NOMO-1 (cell line): ENCODE measurements at regions not wholly inside any gene's neighbourhood (a gene's known extent, or its start where the extent isn't known, plus 50 kb on each side); places are given as distances from the start of the nearest gene placed in this dataset.

Experiments used
- DNase-seq, 2 experiments: peaks; one replicate each; lab custom pipeline; 2025; ENCODE audit not compliant: unreplicated experiment in 2 of 2; lab: John Stamatoyannopoulos, UW

DNA sequence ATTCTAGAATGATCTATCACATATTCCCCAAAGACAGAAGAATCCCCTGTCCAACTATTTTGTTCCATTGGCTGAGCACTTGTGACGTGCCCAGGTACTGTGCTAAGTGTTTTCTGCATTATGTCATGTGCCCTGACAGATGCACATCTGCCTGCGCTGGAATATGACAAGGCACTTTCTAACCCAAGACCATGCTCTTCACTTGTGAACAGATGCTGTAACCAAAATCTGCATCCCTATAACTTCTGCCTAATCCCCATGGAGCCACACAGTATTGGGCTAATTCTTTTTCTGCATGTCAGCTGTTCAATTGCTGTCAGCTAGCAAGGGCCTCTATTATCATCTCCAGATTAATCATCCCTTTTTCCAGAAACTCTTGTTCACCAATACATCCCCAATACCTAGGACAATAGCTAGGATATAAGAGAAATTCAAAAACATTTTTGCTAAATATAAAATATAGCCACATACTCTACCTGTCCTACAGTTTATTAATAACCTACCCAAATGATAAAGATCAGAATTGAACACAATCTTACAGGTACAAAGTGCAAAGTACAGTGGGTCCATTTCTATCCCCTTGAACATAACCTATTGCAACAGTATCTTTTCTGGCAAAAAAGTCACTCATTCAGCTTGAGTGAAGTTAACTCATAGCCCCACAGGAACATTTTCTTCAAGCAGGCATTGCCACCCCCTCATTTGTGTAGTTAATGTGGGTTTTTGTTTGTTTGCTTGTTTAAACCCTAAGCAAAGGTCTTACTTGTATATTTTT, 109.4 kb upstream of the LRRN1 start:
- no peak for DNase-seq

DNA sequence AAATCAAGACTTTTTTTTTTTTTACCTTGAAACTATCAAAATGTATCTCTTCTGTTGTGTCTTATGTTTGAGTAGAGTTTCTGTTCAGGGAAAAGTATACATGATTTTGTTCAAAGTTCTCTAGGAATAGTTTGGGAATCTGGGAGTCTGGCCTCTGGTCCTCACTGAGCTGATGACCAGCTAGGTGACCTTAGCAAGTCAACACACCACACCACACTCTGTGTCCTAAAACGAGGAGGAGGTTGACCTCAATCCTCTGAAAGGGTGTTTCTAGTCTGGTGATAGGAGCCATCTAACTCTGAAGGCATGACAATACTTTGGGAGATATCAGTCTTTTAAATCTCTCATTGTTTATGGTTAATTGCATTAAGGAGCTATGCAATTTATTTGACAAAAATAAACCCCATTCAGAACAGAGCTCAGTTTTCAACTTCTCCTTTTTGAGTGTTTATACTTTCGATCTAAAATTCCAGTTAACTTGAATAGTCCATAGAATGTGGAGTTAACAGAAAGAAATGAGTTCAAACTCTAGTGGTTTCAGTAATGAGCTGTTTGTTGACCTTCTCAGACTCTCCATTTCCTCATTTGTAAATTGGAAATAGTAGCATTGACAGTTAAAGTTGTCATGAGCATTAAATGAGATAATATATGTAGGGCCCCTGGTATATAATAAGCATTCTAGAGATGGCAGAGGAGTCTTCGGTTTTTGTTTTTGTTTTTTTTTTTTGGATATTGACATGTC, 112.2 kb upstream of the LRRN1 start:
- peak; percentile 5 to 54 for DNase-seq

DNA sequence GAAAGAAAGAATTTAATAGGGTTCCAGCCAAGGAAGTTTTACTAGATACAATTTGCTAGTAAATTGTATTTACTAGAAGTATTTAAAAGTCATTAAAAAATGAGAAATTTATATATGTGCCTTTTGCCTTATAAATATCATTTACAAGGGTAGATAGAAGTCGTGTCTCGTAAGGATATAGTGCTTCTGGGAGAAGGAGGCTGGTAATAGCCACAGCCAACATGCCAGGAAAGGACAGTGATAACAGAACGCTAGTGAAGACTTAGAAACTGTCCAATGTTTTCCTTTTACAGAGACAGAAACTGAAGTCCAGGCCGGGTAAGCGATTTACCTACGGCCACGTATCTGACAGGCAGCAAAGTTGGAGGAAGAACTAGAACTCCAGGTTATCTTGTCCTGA, 113.5 kb upstream of the LRRN1 start:
- no peak for DNase-seq

DNA sequence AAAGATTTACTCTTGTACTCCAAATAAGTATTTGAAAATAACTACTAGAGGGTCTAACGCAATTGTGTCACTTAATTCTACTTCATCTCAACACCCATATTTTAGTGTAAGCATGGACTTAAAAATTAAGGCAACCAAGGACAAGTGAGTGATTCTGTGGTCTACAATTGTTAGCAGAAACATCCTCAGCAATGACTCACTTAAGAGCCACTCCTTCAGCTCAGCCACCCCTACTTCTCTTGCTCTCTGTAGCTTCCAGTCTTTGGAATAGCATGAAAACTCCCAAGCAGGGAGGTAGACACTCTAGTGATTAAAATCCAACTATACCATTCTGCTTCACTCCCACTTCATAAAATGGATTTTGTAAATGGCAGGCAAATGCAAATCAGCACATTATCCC, 116.0 kb upstream of the LRRN1 start:
- no peak for DNase-seq

DNA sequence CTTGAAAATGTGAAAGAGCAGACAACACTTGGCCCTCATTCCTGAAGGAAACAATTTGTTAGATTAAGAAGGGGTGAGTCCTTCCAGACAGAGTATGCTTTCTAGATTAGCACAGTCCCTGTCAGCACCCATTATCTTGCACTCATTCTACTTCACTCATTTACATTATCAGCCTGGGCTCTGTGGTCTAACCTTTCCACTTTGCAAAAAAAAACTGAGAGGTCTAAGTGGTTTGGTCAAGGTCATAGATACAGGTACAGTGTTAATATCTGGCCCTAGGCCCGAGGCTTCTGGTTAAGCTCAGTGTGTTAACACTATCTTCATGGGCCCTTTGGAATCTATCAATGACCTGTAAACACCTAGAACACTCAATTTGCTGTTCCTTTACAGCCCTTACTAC, 123.4 kb upstream of the LRRN1 start:
- no peak for DNase-seq

DNA sequence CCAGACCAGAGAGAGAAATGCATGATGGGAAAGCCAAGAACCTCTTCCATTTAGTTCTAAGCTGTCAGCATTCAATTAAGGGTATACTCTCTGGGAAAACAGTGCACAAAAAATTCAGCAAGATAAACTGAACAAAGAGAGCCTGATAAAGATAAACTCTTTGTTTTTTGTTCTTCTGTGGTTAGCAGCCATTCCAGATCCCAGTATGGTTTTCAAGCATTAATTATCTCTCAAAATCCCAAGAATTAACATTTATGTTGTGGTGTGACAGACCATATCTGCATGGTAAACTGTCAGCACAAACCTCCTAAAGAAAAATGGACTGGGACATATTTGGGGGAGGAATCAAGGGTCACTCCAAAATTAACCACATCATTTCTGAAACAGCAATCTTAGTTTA, 124.0 kb upstream of the LRRN1 start:
- no peak for DNase-seq

DNA sequence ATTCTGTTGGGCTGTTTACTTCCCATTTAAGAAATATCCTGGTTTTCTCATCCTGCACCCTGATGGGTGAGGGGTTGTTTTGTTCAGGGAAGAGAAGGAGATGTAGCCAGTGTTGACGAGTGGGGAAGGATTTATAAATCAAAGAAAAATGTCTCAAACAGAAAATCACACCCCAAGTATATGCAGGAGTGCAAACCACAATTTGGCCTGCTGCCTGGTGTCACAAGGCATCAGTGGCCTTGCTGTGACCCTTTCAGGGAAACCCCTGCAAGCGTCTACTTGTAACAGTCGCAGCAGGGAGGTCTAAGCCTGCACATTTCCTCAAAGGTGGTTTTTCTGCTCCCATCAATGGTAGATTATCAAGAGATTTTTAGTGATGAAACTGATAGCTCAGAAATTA, 132.6 kb upstream of the LRRN1 start:
- DNase-seq, result no peak

DNA sequence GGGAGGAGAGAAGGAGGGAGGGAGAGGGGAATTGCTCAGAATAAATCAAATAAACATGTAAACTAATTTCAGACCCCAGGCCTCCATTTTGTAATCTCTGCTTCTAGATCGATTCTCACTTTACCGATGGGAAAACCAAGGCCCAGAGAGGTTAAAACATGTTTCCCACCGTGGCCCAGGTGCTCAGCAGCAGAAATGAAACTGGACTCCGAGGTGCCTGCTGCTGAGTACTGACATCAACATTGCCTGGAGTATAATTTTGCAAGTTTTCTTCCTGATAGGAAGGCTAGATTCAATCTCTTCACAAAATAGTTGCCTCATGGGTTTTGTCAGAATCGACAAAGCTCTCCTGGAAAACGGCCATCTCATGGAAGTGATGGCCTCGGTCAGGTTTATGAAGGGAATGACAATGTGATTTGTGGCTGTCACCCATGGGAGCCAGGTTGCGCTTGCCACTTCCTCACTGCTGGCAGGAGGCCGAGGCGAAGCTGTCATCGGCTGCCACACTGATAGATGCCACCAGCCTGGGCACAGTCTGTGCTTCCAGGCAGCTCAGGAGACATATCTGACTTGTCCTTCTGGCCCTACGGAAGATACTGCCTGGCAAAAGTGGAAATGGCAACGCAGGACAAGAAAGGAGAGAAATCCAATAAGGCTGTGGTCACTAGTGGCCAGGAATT, 133.1 kb upstream of the LRRN1 start:
- DNase-seq, result no peak

DNA sequence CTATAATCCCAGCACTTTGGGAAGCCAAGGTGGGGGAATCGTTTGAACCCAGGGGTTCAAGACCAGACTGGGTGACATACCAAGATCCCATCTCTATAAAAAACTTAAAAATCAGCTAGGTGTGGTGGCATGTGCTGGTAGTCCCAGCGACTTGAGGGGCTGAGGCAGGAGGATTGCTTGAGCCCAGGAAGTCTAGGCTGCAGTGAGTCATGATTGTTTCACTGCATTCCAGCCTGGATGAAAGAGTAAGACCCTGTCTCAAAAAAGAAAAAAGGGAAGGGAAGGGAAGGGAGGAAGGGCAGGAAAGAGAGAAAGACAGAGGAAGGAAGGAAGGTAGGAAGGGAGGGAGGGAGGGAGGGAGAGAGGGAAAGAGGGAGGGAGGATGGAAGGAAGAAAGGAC, 133.7 kb upstream of the LRRN1 start:
- no peak for DNase-seq

DNA sequence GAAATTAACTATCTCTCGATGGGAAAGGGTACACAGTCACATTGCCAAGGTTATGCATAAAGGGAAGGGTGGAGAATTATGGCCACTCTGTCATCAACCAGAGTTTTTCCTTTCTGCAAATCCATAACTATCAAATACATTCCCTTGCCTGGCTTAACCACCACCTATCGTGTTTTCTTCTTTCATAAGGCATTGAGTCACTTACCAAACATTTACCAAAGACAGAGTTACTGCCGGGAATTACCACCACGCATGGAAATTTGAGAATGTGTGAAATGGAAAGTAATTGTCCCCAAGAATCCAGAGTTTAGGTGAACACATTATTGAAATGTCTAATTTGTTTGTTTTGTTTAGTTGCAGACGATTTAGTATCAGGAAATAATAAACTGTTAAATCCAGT, 134.3 kb upstream of the LRRN1 start:
- DNase-seq, result no peak

DNA sequence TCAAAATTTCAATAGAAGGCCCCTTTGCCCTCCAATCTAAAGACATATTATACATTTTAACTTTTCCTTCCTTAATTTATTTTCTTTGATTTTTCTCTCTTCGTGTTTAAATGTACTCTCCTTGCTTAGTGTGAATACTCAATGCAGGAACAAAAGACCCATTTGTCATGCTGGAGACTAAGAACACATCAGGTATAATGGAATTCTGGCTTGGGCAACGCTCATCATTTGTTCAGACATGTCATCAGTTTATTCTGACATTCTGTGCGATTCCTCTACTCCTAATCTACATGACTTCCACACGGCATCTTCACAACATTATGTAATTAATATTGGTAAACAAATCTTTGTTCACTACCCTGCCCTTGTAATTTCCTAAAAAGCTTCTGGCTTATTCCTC, 136.6 kb upstream of the LRRN1 start:
- DNase-seq, result no peak

DNA sequence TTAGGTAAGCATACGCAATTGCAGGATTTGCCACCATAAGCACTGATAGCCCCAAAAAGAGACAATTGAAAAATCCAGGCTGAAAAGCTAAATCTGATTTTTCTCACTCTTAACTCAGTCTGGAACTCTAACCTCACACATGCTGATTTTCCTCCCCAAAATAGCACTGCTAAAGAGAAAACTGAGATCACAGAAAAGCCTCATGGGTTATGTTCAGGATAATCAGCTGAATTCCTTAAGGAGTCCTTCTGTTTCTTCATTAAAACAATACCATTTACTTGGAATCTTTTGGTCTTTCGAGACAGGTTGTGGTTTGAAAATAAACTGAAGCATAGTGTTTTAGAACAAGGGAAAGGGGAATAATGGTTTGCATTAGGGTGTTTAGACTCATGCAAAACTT, 144.3 kb upstream of the LRRN1 start:
- no peak for DNase-seq

DNA sequence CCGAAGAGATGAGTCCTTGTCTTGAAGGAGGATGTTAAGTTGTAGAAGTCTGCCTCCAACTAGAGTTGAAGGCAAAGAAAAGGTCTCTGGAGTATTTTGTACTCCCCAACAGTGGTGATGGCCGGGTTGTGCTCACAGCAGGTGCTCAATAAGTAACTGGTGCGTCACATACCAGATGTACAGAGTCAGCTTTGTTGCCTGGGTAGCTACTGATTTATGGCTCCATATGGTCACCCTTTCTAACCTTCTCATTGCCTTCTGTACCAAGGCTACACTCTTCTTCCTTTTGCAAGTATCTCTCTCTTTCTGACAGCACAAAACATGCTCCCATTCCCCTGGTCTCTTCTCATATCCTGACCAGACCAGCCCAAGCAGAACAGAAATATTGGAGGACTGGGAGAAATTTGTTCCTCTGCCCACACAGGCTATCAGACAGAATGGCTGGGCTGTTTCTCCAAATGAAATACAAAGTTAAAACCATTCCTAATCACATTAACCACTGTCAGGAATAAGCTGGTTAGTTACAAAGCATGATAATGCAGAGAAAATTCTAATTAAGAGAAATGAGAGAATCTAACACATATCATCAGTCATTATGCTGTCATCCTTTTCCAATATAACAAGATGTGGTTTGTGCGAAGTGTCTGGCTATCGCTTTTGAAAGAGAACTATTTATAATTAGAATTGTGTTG, 150.1 kb upstream of the LRRN1 start:
- no peak for DNase-seq

DNA sequence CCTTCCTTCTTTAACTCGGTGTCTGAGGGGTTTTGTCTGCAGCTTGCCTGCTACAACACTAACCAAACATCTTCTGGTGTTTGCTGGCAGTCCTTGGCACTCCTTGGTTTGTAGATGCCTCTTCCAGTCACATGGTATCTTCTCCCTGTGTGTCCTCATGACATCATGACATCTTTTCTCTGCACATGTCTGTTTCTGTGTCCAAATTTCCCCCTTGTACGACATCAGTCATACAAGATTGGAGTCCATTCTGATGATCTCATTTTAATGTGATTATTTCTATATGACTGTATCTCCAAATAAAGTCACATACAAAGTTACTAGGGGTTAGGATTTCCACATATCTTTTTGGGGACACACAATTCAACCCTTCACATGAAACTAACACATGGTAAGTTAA, 152.3 kb upstream of the LRRN1 start:
- no peak for DNase-seq

DNA sequence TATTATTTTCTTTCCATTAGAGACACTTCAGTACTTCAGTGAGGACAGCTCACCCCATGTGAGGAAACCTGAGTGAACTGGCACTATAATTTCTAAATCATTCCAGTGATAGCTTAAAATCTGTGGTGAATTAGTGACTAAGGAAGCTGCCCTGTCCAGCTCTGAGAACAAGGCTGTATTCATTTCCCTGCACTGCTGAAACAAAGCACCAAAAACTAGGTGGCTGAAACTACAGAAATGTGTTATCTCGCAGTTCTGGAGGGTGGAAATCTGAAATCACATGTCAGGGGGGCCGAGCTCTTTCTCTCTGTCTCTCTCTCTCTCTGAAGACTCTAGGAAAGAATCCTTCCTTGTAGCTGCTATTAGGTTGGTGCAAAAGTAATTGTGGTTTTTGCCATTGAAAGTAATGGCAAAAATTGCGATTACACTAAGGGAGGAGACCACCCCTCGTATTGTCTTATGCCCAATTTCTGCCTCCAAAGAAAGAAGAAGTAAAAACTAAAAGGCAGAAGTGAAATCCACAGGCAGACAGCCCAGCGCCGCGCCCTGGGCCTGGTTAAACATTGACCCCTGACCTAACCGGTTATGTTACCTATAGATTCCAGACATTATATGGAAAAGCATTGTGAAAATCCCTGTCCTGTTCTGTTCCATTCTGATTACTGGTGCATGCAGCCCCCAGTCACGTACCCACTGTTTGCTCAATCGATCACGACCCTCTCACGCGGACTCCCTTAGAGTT, 153.0 kb upstream of the LRRN1 start:
- peak; percentile 24 to 43 for DNase-seq

DNA sequence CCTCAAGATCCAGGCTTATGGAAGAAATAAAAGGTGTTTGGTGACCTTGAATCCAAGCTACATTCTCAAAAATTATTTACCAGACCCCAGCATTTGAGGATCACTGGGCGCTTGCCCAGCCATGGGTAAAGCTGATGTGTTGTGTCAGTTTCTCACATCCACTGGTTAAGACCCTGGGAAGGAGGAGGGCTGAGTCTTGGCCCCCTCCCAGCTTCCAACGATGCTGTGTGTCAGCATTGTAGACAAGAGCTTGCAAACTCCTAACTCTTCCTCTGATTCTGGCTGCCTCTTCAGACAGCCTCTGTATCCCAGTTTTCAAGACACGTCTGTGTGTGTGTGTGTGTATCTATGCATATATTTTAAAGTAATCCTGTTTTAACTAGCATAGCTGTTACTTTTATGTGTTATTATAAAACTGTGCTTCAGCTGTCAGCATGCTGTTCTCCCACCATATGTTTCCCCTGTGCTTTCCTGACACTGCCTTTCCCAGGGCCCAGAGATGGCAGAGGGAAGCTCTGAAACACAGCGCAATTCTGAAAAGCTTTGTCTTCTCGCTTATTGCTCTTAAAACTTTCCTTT, 157.3 kb upstream of the LRRN1 start:
- no peak for DNase-seq

DNA sequence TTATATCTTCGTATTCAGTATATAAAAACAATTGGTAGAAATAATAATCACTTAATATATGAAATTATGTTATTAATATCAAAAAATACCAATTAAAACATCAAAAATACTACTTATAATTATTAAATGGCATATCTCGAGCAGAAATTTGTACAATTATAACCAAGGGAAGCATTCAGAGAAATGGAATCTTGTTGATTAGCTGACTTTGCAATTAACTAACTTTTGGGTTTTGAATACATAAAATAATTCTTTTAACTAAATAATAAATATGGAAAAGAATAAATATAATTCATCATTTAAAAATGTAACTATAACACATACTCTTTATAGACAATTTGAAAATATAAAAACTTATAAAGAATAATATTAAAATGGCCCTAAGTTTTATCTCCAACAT, 160.2 kb upstream of the LRRN1 start:
- DNase-seq, result no peak

DNA sequence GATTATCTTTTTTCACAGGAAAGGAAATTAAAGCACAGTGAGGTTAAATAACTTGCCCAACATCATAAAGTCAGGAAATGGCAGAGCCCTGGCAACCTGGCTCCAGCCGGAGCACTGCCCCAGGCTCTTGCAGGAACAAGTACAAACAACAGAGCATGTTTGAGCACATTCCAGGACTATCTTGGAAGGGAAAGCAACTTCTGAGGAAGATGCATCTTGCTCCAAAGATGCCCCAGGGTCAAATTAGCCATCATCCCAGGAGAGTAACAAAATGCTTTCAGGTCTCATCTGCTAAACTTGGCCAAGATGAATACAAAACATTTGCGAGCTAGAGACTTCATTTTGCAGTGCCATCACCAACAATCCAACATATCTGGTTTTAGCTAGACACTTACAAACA, 162.4 kb upstream of the LRRN1 start:
- DNase-seq, result no peak

DNA sequence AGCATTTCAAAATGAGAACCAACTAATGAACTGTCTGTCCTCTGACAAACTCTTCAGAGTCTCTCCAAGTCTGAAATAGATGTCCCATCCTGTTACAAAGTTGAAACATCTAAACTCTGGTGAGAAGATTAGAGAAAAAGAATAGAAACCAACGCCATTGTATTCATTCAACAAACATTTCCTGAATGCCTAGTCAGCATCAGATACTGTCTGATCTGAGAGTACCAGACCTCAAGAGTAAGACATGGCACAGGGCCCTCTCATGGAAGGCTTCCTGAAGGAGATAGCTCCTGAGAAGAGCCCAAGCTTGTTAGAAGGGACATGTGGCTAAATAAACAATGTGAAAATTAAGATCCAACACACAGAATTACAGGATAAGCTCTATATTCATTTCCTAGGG, 164.1 kb upstream of the LRRN1 start:
- no peak for DNase-seq

DNA sequence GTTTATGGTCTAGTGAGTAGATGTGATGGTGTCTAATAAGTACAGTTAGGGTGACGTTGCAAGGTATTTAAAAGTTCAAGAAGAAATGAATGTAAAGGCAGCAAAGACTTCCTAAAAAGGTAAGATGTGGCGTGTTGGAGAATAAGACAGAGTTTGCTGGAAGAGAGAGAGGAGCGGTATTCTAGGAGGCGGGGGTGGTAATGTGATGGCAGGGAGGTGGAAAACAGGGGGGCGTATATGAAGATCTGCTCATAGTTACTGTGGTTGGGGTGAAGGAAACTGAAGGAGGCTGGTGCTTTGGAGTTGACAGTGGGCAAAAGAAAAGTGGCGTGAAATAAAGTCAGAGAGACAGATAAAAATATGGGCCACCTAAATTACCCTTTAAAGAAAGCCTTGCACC, 164.9 kb upstream of the LRRN1 start:
- DNase-seq, result no peak
